ENCODE measurements at regions not wholly inside any gene's neighbourhood (a gene's known extent, or its start where the extent isn't known, plus 50 kb on each side); places are given as distances from the start of the nearest gene placed in this dataset.

- peaks cover 34% of the 10 kb centered on the region for H3K4me1 Mint-ChIP-seq
- H3K27ac Mint-ChIP-seq: peak overlapping the region; percentile 73 to 91 (median 75)
- TF ChIP-seq, protein P1, sequence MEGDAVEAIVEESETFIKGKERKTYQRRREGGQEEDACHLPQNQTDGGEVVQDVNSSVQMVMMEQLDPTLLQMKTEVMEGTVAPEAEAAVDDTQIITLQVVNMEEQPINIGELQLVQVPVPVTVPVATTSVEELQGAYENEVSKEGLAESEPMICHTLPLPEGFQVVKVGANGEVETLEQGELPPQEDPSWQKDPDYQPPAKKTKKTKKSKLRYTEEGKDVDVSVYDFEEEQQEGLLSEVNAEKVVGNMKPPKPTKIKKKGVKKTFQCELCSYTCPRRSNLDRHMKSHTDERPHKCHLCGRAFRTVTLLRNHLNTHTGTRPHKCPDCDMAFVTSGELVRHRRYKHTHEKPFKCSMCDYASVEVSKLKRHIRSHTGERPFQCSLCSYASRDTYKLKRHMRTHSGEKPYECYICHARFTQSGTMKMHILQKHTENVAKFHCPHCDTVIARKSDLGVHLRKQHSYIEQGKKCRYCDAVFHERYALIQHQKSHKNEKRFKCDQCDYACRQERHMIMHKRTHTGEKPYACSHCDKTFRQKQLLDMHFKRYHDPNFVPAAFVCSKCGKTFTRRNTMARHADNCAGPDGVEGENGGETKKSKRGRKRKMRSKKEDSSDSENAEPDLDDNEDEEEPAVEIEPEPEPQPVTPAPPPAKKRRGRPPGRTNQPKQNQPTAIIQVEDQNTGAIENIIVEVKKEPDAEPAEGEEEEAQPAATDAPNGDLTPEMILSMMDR (IDR thresholded peaks at IDR 0.05; ENCODE audit: unreplicated experiment in 3 of 3): no peak
- peak overlapping the region; percentile 11 to 37 (median 28) for H3K4me3 Mint-ChIP-seq
- no peaks in the 10 kb centered on the region for H3K36me3 Mint-ChIP-seq (ENCODE audit: low read depth)
- H3K27me3 Mint-ChIP-seq (ENCODE audit: low read depth): no peaks in the 10 kb centered on the region
- no peaks in the 10 kb centered on the region for H3K9me3 Mint-ChIP-seq
These were observed 106.2 kb upstream of the PTCHD1 start for GRCh38 chrX:23228454-23228853.

DNA sequence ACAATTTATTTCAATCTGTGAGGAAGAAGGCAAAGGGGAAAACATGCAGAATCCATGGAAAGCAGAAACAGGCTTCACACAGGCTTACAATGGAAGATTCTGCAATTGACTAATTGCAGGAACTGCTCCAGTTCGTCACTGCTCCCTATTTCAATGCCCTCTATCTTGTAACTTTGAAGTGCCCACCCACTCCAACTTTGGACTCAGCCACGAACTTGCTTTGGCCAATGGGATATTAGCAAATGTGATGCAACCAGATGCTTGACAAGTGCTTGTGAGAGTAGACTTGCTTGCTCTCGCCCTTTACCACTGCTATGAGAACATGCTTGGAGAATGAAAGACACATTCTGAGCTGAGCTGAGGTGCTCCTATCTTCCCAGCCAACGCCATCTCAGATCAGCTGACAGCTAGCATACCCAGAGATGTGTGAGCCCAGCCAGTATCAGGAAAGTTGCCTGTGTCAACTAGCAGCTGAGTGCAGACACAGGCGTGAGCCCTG is 105.7 kb upstream of the PTCHD1 start:
- H3K9me3 Mint-ChIP-seq: no peaks in the 10 kb centered on the region
- H3K27ac Mint-ChIP-seq: peak overlapping the region; percentile 73 to 91 (median 75)
- peaks cover 37% of the 10 kb centered on the region for H3K4me1 Mint-ChIP-seq
- H3K4me3 Mint-ChIP-seq: peak overlapping the region in 2 of 3 experiments; percentile 11 to 37
- no peaks in the 10 kb centered on the region for H3K27me3 Mint-ChIP-seq (ENCODE audit: low read depth)
- no peaks in the 10 kb centered on the region for H3K36me3 Mint-ChIP-seq (ENCODE audit: low read depth)
- TF ChIP-seq, protein P1 (IDR thresholded peaks at IDR 0.05; ENCODE audit: unreplicated experiment in 3 of 3): no peak

GRCh38 chrX:23235051-23235450 is 99.6 kb upstream of the PTCHD1 start:
- no peak overlapping the region for H3K4me3 Mint-ChIP-seq
- H3K27ac Mint-ChIP-seq: no peak overlapping the region
- TF ChIP-seq, protein P1 (IDR thresholded peaks at IDR 0.05; ENCODE audit: unreplicated experiment in 3 of 3): no peak
- no peaks in the 10 kb centered on the region for H3K27me3 Mint-ChIP-seq (ENCODE audit: low read depth)
- H3K4me1 Mint-ChIP-seq: peaks cover 12% of the 10 kb centered on the region
- H3K36me3 Mint-ChIP-seq (ENCODE audit: low read depth): no peaks in the 10 kb centered on the region
- peaks cover 5% of the 10 kb centered on the region for H3K9me3 Mint-ChIP-seq

DNA sequence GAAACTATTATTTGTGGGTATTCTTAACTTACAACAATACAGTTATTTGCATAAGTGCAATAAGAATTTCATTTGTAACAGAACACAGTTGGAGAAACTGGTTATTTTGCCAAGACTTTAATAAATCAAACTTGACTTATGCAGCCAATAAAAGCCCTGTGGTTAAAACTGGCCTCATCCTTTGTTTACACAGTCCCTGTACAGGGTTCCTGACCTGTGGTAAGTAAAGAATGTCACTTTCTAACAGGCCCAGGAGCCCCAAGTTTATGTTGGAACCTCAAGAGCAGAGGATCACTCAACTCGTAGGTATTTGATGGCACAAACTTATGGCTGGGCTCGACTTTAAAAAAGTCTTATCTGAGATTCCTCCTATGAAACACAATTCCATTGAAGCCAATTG is 88.6 kb upstream of the PTCHD1 start:
- H3K4me3 Mint-ChIP-seq: no peak overlapping the region
- H3K9me3 Mint-ChIP-seq: peaks cover 6% of the 10 kb centered on the region
- no peaks in the 10 kb centered on the region for H3K36me3 Mint-ChIP-seq (ENCODE audit: low read depth)
- no peaks in the 10 kb centered on the region for H3K27me3 Mint-ChIP-seq (ENCODE audit: low read depth)
- TF ChIP-seq, protein P1 (IDR thresholded peaks at IDR 0.05; ENCODE audit: unreplicated experiment in 3 of 3): no peak
- H3K4me1 Mint-ChIP-seq: no peaks in the 10 kb centered on the region
- no peak overlapping the region for H3K27ac Mint-ChIP-seq

DNA sequence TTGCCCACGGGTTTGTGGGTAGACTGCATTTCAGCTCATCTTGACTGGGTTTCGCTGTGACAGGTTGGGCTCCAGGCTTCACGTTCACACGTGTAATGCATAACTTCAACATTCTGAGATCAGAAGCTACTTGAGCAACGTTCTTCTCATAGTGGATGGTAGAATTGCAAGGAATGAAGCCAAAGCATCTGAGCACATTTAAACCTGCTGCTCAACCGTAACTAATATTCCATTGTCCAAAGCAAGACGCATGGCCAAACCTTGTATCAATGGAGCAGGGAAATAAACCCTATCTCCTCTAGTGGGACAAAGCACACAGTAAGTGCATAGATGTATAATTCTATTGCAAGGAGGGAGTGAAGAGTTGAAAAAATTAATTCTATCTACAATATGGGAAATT is 86.5 kb upstream of the PTCHD1 start:
- H3K4me1 Mint-ChIP-seq: no peaks in the 10 kb centered on the region
- TF ChIP-seq, protein P1 (IDR thresholded peaks at IDR 0.05; ENCODE audit: unreplicated experiment in 3 of 3): no peak

DNA sequence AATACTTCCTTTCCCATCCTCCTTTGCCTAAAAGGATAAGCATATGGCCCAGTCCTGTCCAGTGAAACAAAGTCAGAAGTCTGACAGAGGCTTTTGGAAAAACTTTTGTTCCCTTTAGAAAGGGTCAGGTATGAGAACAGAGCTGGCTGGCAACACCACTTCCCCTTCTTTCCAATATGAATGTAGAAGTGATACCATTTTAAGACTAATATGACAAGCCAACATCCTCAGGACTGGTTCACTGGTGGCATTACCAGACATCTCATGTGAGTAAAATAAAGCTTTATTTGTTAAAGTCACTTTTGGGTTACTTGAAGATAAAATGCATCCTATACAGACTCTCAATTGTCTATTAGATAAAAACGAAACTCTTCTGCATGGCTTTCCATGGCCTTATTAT is 83.6 kb upstream of the PTCHD1 start:
- TF ChIP-seq, protein P1 (IDR thresholded peaks at IDR 0.05; ENCODE audit: unreplicated experiment in 3 of 3): no peak
- Mint-ChIP-seq H3K9me3 (peaks cover 25% of the 10 kb centered on the region), H3K36me3 (ENCODE audit: low read depth) (no peaks in the 10 kb centered on the region), H3K4me1 (no peaks in the 10 kb centered on the region), H3K4me3 (no peak overlapping the region), H3K27me3 (ENCODE audit: low read depth) (no peaks in the 10 kb centered on the region), H3K27ac (no peak overlapping the region)

More for the DNA sequence above, 86.5 kb upstream of the PTCHD1 start:
- Mint-ChIP-seq H3K4me3 (no peak overlapping the region), H3K27ac (no peak overlapping the region), H3K36me3 (ENCODE audit: low read depth) (no peaks in the 10 kb centered on the region), H3K27me3 (ENCODE audit: low read depth) (no peaks in the 10 kb centered on the region), H3K9me3 (peaks cover 18% of the 10 kb centered on the region)

All from nephron (organoid).